ENCODE measurements at regions not wholly inside any gene's neighbourhood (a gene's known extent, or its start where the extent isn't known, plus 50 kb on each side); places are given as distances from the start of the nearest gene placed in this dataset.

DNA sequence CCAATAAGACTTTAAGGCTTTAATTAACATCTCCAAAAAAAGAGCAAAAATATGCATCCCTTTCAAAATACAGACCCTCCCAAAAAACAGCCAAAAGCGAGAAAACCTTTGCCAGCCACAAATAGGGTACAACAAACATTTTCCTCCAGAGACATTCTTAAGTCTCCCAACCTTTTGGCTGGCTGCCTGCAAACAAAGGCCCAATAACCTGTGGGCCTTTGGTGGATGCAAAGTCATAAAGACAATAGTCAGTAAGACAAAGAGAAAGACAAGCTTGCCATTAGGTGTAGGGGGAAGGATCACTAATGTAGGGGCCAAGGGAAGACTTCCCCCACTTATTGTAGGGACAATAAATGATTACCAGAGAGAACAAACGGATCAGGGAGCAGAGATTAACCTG lies 215.5 kb upstream of the ZFP42 start:
- CTCF ChIA-PET = no interaction called here
- no peak overlapping the region for H3K27ac Mint-ChIP-seq
- DNase-seq (no peak), ATAC-seq (ENCODE audit: low read depth) (no peak)
- TF ChIP-seq EZH2 (IDR thresholded peaks at IDR 0.05; ENCODE audit: borderline replicate concordance, insufficient read depth, low read depth, low read length, poor library complexity, severe bottlenecking) = no peak
- TF ChIP-seq, protein P1, sequence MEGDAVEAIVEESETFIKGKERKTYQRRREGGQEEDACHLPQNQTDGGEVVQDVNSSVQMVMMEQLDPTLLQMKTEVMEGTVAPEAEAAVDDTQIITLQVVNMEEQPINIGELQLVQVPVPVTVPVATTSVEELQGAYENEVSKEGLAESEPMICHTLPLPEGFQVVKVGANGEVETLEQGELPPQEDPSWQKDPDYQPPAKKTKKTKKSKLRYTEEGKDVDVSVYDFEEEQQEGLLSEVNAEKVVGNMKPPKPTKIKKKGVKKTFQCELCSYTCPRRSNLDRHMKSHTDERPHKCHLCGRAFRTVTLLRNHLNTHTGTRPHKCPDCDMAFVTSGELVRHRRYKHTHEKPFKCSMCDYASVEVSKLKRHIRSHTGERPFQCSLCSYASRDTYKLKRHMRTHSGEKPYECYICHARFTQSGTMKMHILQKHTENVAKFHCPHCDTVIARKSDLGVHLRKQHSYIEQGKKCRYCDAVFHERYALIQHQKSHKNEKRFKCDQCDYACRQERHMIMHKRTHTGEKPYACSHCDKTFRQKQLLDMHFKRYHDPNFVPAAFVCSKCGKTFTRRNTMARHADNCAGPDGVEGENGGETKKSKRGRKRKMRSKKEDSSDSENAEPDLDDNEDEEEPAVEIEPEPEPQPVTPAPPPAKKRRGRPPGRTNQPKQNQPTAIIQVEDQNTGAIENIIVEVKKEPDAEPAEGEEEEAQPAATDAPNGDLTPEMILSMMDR (IDR thresholded peaks at IDR 0.05) = no peak
- Histone ChIP-seq H3K27me3 (replicated peaks in 1 of 4; ENCODE audit: control extremely low read depth in 1 of 4, control insufficient read depth in 3 of 4, insufficient read depth in 4 of 4, low read length in 3 of 4) (no peaks in the 10 kb centered on the region), H3K36me3 (replicated peaks in 1 of 2; ENCODE audit: control extremely low read depth in 1 of 2, control insufficient read depth in 1 of 2, extremely low read depth in 1 of 2, insufficient read depth in 2 of 2, low read length in 1 of 2) (no peaks in the 10 kb centered on the region), H3K4me1 (ENCODE audit: control insufficient read depth in 2 of 2, insufficient read depth in 2 of 2, low read length in 2 of 2) (no peaks in the 10 kb centered on the region), H2AFZ (ENCODE audit: insufficient read depth, low read depth, low read length, poor library complexity, severe bottlenecking) (no peak overlapping the region), H3K4me3 (ENCODE audit: control extremely low read depth in 1 of 5, extremely low read depth in 1 of 5, insufficient read depth in 1 of 5, low read depth in 2 of 5, low read length in 4 of 5) (no peak overlapping the region), H3K9me3 (ENCODE audit: control extremely low read depth in 1 of 3, control insufficient read depth in 2 of 3, insufficient read depth in 1 of 3, low read length in 2 of 3) (peaks cover 0 to 13% (median 2%) of the 10 kb centered on the region in 3 donors), H3K4me2 (replicated peaks; ENCODE audit: low read depth, low read length, poor library complexity, severe bottlenecking) (no peak overlapping the region), H3K9ac (ENCODE audit: low read length) (no peak overlapping the region), H3K79me2 (ENCODE audit: control insufficient read depth, insufficient read depth, low read length) (no peaks in the 10 kb centered on the region), H4K20me1 (ENCODE audit: control insufficient read depth, insufficient read depth, low read length, poor library complexity, severe bottlenecking) (no peaks in the 10 kb centered on the region), H3K27ac (ENCODE audit: low read length in 2 of 2) (no peak overlapping the region)
- intact Hi-C loops (cut with micrococcal nuclease) = no loop called here
- H3K9me3 Mint-ChIP-seq (ENCODE audit: insufficient read depth) = peaks cover 10% of the 10 kb centered on the region
- no peaks in the 10 kb centered on the region for H3K4me1 Mint-ChIP-seq
- no peak overlapping the region for H3K4me3 Mint-ChIP-seq
- H3K27me3 Mint-ChIP-seq = no peaks in the 10 kb centered on the region
- WGBS (ENCODE audit: insufficient coverage) = 75% methylated on average over 1 of the region's 2 CpGs
- POLR2A ChIA-PET = no interaction called here

- ChIA-PET CTCF (no interaction called here), POLR2A (no interaction called here)
- H3K9me3 Mint-ChIP-seq (ENCODE audit: insufficient read depth) = peaks cover 7% of the 10 kb centered on the region
- WGBS (ENCODE audit: insufficient coverage) = 90% methylated on average over 2 of the region's 4 CpGs
- H3K4me3 Mint-ChIP-seq = no peak overlapping the region
- Histone ChIP-seq H3K36me3 (replicated peaks in 1 of 2; ENCODE audit: control extremely low read depth in 1 of 2, control insufficient read depth in 1 of 2, extremely low read depth in 1 of 2, insufficient read depth in 2 of 2, low read length in 1 of 2) (no peaks in the 10 kb centered on the region), H3K9me3 (ENCODE audit: control extremely low read depth in 1 of 3, control insufficient read depth in 2 of 3, insufficient read depth in 1 of 3, low read length in 2 of 3) (peaks cover 0 to 13% (median 2%) of the 10 kb centered on the region in 3 donors), H3K4me3 (ENCODE audit: control extremely low read depth in 1 of 5, extremely low read depth in 1 of 5, insufficient read depth in 1 of 5, low read depth in 2 of 5, low read length in 4 of 5) (no peak overlapping the region), H3K79me2 (ENCODE audit: control insufficient read depth, insufficient read depth, low read length) (no peaks in the 10 kb centered on the region), H4K20me1 (ENCODE audit: control insufficient read depth, insufficient read depth, low read length, poor library complexity, severe bottlenecking) (no peaks in the 10 kb centered on the region), H3K9ac (ENCODE audit: low read length) (no peak overlapping the region), H3K4me2 (replicated peaks; ENCODE audit: low read depth, low read length, poor library complexity, severe bottlenecking) (no peak overlapping the region), H3K27me3 (replicated peaks in 1 of 4; ENCODE audit: control extremely low read depth in 1 of 4, control insufficient read depth in 3 of 4, insufficient read depth in 4 of 4, low read length in 3 of 4) (no peaks in the 10 kb centered on the region), H3K27ac (ENCODE audit: low read length in 2 of 2) (no peak overlapping the region), H2AFZ (ENCODE audit: insufficient read depth, low read depth, low read length, poor library complexity, severe bottlenecking) (no peak overlapping the region), H3K4me1 (ENCODE audit: control insufficient read depth in 2 of 2, insufficient read depth in 2 of 2, low read length in 2 of 2) (no peaks in the 10 kb centered on the region)
- no peak for ATAC-seq (ENCODE audit: low read depth)
- no peak for DNase-seq
- TF ChIP-seq, protein P1 (IDR thresholded peaks at IDR 0.05) = no peak
- no peak overlapping the region for H3K27ac Mint-ChIP-seq
- intact Hi-C loops (cut with micrococcal nuclease) = no loop called here
- H3K4me1 Mint-ChIP-seq = no peaks in the 10 kb centered on the region
- no peaks in the 10 kb centered on the region for H3K27me3 Mint-ChIP-seq
These were observed 213.2 kb upstream of the ZFP42 start for GRCh38 chr4:187782286-187782824.

Measured in B cell (primary cell).